ENCODE measurements at regions not wholly inside any gene's neighbourhood (a gene's known extent, or its start where the extent isn't known, plus 50 kb on each side); places are given as distances from the start of the nearest gene placed in this dataset.

GRCh38 chr17:77074681-77075080 lies 66.1 kb upstream of the SEC14L1 start:
- no peak overlapping the region for H3K4me2 ChIP-seq
- POLR2A ChIA-PET: no interaction called here
- ATAC-seq (no peak), DNase-seq (ENCODE audit: low read depth in 1 of 2, low spot score in 1 of 2) (no peak), FAIRE-seq (no peak)
- H3K4me1 ChIP-seq: no peaks in the 10 kb centered on the region
- H3K27ac ChIP-seq: no peak overlapping the region
- TF ChIP-seq RAD21 (conservative IDR thresholded peaks at IDR 0.05 in 1 of 2, IDR thresholded peaks at IDR 0.05 in 1 of 2) (no peak), RFX5 (IDR thresholded peaks at IDR 0.05) (no peak), SMC3 (IDR thresholded peaks at IDR 0.05) (no peak), MAFK (IDR thresholded peaks at IDR 0.05; ENCODE audit: partially characterized antibody) (no peak), TP53 (CRISPR knock-in tag; IDR thresholded peaks at IDR 0.05) (no peak), KDM5A (IDR thresholded peaks at IDR 0.05) (no peak), CHD2 (IDR thresholded peaks at IDR 0.05; ENCODE audit: low read length, partially characterized antibody) (no peak), HDAC2 (IDR thresholded peaks at IDR 0.05) (no peak)
- TF ChIP-seq, protein P1, sequence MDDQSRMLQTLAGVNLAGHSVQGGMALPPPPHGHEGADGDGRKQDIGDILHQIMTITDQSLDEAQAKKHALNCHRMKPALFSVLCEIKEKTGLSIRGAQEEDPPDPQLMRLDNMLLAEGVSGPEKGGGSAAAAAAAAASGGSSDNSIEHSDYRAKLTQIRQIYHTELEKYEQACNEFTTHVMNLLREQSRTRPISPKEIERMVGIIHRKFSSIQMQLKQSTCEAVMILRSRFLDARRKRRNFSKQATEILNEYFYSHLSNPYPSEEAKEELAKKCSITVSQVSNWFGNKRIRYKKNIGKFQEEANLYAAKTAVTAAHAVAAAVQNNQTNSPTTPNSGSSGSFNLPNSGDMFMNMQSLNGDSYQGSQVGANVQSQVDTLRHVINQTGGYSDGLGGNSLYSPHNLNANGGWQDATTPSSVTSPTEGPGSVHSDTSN (IDR thresholded peaks at IDR 0.05): no peak
- TF ChIP-seq, protein P2, sequence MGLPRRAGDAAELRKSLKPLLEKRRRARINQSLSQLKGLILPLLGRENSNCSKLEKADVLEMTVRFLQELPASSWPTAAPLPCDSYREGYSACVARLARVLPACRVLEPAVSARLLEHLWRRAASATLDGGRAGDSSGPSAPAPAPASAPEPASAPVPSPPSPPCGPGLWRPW (IDR thresholded peaks at IDR 0.05): no peak
- no peak overlapping the region for H3K4me3 ChIP-seq
- H3K9me3 ChIP-seq: no peaks in the 10 kb centered on the region
- 74% methylated on average over 12 of the region's 12 CpGs for WGBS (ENCODE audit: missing lambda C conversion rate)
- CTCF ChIA-PET: interaction anchor here (0.6 to 8.2 kb wide), 7 partner anchors 8 to 206 kb away, joined by 3 to 92 read pairs (median 8); partner anchors contain the start of gene MGAT5B

DNA sequence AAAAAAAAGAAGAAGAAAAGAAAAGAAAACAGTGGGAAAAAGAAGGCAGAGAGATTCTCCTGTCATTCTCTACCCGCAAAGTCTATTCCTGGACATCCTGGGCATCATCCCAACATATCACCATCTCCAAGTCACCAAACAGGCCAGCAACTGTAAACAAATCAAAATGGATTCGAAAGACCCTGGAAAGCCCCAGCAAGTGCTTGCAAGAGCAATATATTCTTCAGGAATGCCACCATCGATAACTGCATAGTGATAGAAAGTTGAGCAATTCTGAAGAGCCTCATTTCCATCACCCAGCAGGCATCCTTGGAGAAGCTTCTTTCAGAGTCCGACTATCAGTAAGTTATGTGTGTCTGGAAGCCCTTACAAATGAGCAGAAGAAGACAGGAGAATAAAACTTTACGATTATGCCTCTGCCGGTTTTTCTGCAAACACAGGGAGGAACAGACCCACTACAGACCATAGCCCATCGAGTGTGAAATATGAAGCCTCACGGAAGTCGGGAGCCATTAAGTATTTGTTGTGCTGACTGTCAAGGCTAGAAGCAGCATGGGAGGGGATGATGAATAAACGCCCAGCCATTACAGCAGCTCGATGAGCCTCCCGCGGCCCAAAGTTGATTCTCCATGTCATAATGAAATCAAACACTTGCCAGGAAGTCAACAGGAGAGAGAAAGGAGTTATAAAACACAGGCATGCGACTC lies 64.5 kb upstream of the SEC14L1 start:
- no peak for DNase-seq (ENCODE audit: low read depth in 1 of 2, low spot score in 1 of 2)
- Histone ChIP-seq H3K4me1 (no peaks in the 10 kb centered on the region), H3K9me3 (no peaks in the 10 kb centered on the region), H3K27ac (no peak overlapping the region), H3K4me3 (no peak overlapping the region), H3K4me2 (peak overlapping the region; percentile 42; the same call in 2 of the 3 replicates)
- CTCF ChIA-PET: interaction anchor here (0.6 to 8.2 kb wide), 8 partner anchors 10 to 610 kb away, joined by 3 to 92 read pairs (median 4); partner anchors contain the start of gene MGAT5B
- TF ChIP-seq FOSB (CRISPR knock-in tag; IDR thresholded peaks at IDR 0.05) (no peak), FOSL2 (IDR thresholded peaks at IDR 0.05) (no peak), FOSL2 (CRISPR knock-in tag; IDR thresholded peaks at IDR 0.05) (no peak), CEBPB (IDR thresholded peaks at IDR 0.05) (no peak), MAX (IDR thresholded peaks at IDR 0.05) (no peak), POLR2A (IDR thresholded peaks at IDR 0.05; ENCODE audit: low read length) (no peak), JUN (IDR thresholded peaks at IDR 0.05) (no peak), MAFK (IDR thresholded peaks at IDR 0.05; ENCODE audit: partially characterized antibody) (no peak), NPAS2 (CRISPR knock-in tag; IDR thresholded peaks at IDR 0.05; ENCODE audit: borderline replicate concordance) (no peak), MYC (IDR thresholded peaks at IDR 0.05; ENCODE audit: borderline replicate concordance, low read length) (no peak)
- FAIRE-seq: no peak
- 26% methylated on average over 14 of the region's 14 CpGs for WGBS (ENCODE audit: missing lambda C conversion rate)
- POLR2A ChIA-PET: interaction anchor here (1.0 kb wide), 1 partner anchor 12 kb away, joined by 3 read pairs; no protein-coding TSS in a partner anchor
- ATAC-seq: peak in 1 of 2 experiments; percentile 51; a peak in 2 of 6 replicates

GRCh38 chr17:77083531-77083930 lies 57.2 kb upstream of the SEC14L1 start:
- Histone ChIP-seq H3K4me1 (peaks cover 13% of the 10 kb centered on the region), H3K9me3 (no peaks in the 10 kb centered on the region), H3K4me3 (no peak overlapping the region), H3K27ac (no peak overlapping the region), H3K4me2 (no peak overlapping the region)
- ChIA-PET CTCF (interaction anchor here (0.7 to 6.8 kb wide), 8 partner anchors 13 to 289 kb away, joined by 3 to 94 read pairs (median 4); no protein-coding TSS in a partner anchor), POLR2A (no interaction called here)
- DNase-seq (ENCODE audit: low read depth in 1 of 2, low spot score in 1 of 2) (no peak), FAIRE-seq (no peak), ATAC-seq (no peak)
- WGBS (ENCODE audit: missing lambda C conversion rate): 51% methylated on average over 5 of the region's 5 CpGs
- TF ChIP-seq NPAS2 (CRISPR knock-in tag; IDR thresholded peaks at IDR 0.05; ENCODE audit: borderline replicate concordance) (no peak), CHD4 (IDR thresholded peaks at IDR 0.05; ENCODE audit: borderline replicate concordance) (no peak), BCL3 (IDR thresholded peaks at IDR 0.05) (no peak), HDAC2 (IDR thresholded peaks at IDR 0.05) (no peak), MAZ (IDR thresholded peaks at IDR 0.05; ENCODE audit: borderline replicate concordance, low read depth, low read length) (no peak), NFE2L2 (conservative IDR thresholded peaks at IDR 0.05; ENCODE audit: low read length) (no peak), GATA3 (IDR thresholded peaks at IDR 0.05; ENCODE audit: borderline replicate concordance) (no peak), SREBF2 (IDR thresholded peaks at IDR 0.05) (no peak), NR3C1 (IDR thresholded peaks at IDR 0.05) (no peak), FOSB (CRISPR knock-in tag; IDR thresholded peaks at IDR 0.05) (no peak), CEBPB (IDR thresholded peaks at IDR 0.05) (no peak), PHF8 (IDR thresholded peaks at IDR 0.05; ENCODE audit: borderline replicate concordance, low read depth) (no peak), MAFK (IDR thresholded peaks at IDR 0.05; ENCODE audit: partially characterized antibody) (no peak), HOXA7 (CRISPR knock-in tag; IDR thresholded peaks at IDR 0.05) (no peak), CBX2 (IDR thresholded peaks at IDR 0.05; ENCODE audit: borderline replicate concordance, low read depth) (no peak)
- TF ChIP-seq, protein P1 (IDR thresholded peaks at IDR 0.05): no peak

All from A549 (cell line).